ENCODE measurements at regions not wholly inside any gene's neighbourhood (a gene's known extent, or its start where the extent isn't known, plus 50 kb on each side); places are given as distances from the start of the nearest gene placed in this dataset.

DNA sequence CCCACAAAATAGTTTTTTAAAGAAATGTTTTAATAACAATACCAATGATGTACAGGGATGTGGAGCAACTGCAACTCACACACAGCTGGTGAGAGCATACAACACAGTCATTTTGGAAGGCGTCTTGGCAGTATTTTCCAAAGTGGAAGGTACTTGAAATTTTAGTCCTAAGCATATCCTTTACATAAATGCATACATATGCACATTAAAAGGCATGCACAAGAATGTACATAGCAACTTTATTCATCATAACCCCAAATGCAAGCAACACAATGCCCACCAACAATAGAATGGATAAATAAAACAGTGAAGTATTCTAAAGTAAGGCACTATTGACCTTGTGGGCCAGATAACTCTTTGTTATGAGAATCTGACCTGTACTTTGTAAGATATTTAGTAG lies 310.1 kb upstream of the ADGRL2 start:
- DNase-seq (ENCODE audit: low read depth in 2 of 2), result no peak

DNA sequence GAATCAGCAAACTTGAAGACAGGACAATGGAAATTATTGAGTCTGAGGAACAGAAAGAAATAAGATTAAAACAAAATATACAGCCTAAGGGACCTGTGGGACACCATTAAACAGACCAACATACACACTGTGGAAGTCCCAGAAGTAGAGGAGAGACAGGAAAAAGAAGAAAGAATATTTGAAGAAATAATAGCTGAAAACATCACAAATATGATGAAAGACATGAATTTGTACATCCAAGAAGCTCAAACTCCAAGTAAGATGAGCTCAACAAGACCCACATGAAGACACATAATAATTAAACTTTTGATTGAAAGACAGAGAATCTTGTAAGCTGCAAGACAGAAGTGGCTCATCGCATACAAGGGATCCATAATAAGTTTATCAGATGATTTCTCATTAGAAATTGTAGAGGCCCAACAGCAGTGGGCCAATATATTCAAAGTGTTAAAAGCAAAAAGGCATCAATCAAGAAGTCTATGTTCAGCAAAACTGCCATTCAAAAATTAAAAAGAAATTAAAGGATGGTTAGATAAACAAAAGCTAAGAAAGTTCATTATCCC lies 311.3 kb upstream of the ADGRL2 start:
- no peak for DNase-seq (ENCODE audit: low read depth in 2 of 2)

DNA sequence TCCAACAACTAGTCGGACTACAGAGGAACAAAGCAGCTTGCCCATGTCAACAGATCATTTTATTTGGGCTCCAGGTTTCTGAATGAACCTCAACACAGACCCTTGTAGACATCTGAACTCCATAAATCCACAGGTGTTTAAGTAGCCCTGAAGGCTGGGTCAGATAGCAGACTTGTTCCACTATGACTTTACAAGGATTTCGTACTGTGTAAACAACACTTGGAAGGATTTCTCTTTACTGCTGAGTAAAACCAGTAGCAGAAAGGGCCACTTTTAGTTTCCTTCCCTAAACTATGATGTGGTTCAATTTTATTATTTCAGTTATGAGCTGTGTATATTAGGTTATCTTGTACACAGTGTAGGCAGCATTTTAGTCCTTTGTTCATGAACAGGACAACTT lies 316.4 kb upstream of the ADGRL2 start:
- no peak for DNase-seq (ENCODE audit: low read depth in 2 of 2)

DNA sequence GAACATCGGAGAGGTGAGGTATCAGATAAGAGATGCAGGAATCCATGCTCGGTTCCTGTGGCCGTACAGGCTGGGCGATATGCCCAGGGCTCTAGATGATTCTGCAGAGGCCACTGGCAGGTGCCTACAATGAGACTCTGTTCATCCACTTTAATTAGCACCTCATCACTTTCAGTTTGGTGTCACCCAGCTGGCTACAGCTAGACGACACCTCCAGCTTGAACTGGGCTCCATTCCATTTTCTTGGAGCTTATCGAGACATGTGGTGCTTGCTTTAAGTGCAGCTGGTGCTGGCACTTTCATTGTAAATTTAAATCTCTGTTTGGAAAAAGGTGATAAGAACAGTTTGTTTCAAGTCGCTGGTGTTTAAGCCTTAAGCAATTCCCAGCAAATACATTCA lies 322.5 kb upstream of the ADGRL2 start:
- no peak for DNase-seq (ENCODE audit: low read depth in 2 of 2)

DNA sequence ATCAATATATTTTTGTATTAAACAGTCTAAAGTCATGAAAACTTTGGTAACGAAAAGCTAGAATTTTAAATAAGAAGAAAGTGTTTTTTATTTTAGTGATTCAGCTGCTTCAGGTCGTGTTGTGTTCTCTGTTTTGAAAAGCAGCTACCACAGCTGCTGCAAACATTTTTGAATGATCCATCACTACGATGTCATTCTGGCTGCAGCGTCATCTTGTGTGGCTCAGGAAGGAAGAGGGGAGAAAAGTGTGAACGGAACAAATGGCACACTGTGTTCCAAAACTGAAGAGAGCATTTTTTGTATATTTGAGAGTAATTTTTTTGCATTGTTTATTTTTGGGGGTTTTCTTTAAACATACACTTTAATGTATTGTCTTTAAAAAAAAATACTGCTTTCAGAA lies 323.0 kb upstream of the ADGRL2 start:
- no peak for DNase-seq (ENCODE audit: low read depth in 2 of 2)

DNA sequence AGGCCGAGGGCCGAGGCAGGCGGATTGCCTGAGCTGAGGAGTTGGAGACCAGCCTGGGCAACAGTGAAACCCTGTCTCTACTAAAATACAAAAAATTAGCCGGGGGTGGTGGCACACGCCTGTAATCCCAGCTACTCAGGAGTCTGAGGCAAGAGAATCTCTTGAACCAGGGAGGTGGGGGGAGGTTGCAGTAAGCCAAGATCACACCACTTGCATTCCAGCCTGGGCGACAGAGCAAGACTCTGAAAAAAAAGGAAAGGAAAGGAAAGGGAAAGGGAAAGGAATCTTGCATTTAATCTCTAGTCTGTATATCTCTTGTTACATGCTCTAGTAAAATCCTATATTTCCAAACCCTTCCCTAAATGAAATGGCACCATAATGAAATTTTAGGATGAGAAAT lies 328.3 kb upstream of the ADGRL2 start:
- DNase-seq (ENCODE audit: low read depth in 2 of 2), result no peak

DNA sequence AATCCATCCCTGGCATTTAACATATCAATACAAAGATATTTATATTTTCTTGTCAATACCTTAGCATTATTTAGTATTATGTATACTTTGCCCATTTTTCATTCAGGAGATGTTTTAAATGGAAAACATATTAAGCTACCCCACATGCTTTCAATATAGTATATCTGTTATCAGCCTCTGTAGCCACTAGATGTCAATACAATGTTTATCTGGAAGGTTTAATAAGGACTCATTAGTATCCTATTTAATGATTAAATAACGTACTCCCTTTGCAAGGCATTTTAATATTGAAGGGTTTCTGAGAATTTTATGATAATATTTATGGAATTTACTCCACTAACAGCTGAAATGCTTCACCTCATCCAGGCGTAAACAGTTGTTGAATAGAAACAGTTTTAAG lies 329.5 kb upstream of the ADGRL2 start:
- DNase-seq (ENCODE audit: low read depth in 2 of 2), result no peak

DNA sequence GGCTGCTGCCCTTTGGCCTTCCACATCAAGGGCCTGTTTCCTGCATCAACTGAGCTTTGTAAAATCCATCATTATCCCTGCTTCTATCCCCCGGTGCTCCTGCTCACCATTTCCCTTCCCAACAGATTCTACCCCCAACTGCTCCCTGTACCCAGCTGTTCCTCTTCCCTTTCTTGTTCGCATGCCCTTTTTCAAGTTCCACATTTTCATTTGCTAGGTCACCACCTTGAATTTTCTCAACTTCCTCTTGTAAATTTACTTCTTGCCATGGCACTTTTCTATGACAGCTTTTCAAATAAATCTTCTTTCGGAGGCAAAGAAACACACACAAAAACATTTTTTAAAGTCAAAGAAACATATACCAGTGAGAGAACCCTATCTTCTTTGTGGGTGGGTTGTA lies 330.5 kb upstream of the ADGRL2 start:
- DNase-seq (ENCODE audit: low read depth in 2 of 2), result no peak

DNA sequence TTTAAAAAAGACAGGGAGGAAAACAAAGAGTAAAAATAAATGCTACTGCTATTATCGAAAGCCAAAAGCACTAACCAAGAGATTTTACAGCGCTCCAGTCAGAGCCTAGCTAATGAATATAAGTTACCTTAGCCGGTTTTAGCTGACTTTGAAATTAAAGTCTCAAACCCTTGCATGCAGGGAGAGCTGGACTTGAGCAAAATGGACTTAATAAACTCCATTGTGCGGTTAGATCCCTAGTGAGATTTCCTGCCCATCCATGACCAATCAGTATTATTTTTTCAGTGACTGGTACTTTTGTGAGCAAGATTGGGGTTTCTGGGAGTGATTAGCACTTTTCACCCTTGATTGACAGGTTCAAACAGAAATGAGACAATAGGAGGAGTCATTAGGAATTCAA lies 333.4 kb upstream of the ADGRL2 start:
- no peak for DNase-seq (ENCODE audit: low read depth in 2 of 2)

DNA sequence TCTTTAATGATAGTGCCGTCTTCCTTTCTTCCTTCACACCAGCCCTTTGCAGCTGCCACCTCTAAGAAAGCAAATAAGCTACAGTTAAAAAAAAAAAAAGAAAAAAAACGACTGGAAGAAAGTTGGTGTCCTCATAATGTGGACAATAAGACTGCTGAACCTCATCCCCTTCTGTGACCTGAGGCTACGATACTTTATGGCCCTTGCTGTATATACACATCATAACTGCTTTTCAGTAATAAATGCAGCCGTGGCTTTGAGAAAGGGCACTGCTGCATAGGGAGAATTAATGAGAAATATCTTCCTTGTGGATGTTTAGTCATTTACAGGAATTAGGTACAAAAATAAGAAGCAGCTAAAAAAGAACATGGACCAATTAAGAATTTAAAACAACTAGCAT lies 333.8 kb upstream of the ADGRL2 start:
- DNase-seq (ENCODE audit: low read depth in 2 of 2), result no peak

DNA sequence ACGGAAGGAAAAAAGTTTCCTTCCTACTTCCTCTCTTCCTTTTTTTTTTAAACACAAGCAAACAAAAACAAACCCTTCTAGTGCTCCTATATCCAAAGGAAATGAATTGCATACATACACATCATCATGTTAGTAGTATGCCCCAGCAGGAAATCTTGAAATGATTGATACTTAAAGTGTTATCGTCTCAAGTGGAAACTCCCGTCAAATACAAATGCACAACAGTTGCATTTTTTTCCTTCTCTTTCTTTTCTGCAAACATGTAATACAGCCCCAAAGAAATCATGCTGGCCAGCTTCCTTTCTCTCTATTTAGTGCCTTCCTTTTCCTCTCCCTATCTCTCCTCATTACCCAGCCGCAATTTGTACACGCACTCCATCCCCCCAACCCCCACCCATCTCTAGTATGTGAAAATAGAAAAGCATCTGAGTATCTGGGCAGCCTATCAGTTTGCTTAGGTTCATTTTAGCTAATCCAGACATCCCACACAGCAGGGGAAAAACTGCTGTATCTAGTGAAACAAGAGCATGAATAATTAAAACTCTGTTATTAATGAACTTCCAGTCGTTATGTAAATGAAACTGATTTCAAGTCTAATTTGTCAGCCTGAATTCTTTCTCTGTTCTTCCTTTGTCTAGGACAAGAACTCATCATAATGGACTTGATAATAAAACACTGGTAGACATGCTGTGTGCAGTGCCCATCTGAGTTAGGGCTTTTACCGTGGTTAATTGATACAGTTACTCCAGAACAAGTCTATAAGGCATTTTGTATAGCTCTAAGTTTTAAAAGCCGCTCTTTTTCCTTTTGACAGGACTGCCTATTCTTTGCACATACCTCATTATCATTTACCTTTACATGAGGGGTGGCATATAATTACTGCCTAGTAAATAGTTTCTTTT lies 336.5 kb upstream of the ADGRL2 start:
- no peak for DNase-seq (ENCODE audit: low read depth in 2 of 2)

DNA sequence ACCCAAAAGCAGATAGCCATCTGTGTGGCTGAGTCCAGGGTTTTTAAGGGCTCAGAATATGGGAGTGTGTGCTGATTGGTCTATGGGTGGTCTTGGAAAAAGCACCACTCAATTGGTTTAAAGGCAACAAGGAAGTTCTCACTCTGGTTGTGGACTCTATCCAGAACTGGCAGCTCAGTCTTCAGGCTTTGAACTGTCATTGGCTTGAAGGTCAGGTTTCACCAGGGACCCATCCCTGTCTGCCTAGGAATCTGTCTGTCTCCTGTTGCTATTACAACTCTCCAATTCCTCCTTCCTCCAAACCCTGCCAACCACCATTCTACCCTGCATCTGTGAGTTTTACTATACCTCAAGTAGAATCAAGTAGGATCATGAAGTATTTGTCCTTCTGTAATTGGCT lies 341.7 kb upstream of the ADGRL2 start:
- DNase-seq (ENCODE audit: low read depth in 2 of 2), result no peak

DNA sequence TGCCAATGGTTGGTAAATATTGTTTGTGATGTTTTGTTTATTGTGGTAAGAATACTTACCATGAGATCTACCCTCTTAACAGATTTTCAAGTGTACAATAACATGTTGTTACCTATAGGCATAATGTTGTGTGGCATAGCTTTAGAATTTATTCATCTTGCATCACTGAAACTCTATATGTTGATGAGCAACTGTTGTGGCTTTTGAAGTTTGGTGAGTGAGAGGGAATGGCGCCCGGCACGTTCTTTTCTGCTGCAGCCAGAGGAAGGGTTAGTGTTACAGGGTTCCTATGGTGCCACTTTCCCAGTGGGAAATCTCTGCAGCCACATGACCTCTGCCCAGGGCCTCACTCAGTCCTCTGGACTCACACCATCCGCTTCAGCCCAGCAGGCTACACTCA lies 342.5 kb upstream of the ADGRL2 start:
- DNase-seq (ENCODE audit: low read depth in 2 of 2), result no peak

DNA sequence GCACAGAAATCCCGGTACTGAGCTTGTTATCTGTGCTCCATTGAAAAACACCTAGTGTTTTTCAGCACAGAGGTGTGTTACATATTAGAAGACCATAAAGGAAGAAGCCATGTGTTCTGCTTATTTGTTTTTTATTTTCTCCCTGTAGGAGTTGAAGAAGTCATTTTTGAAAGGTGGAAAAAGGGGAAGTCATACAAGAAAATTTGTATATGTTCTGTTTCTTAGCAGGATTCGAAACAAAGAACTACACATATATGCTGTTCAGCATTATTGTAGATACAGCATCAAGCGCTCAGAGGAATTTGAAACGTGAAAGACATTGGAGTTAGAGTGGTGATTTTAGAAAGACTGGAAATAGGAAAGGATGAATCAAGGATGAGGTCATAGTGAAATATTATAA lies 345.3 kb upstream of the ADGRL2 start:
- no peak for DNase-seq (ENCODE audit: low read depth in 2 of 2)

DNA sequence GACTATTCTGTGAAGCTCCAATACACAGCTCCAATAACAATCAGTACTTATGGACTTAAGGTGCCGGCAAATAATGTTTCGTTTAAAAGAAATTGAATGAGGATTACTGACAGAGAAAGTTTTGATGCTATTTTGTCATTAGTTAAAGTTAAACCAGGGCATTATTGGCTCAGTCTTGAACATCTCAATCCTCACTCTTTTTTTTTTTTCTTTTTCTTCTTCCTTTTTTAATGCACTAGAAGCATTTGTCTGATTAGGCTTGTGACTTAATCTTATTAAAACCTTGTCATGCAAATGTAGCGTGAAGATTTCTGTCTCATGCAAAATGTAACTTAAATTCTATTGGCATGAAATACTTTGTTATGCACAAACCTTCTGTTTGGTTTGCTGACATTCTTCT lies 346.8 kb upstream of the ADGRL2 start:
- no peak for DNase-seq (ENCODE audit: low read depth in 2 of 2)

DNA sequence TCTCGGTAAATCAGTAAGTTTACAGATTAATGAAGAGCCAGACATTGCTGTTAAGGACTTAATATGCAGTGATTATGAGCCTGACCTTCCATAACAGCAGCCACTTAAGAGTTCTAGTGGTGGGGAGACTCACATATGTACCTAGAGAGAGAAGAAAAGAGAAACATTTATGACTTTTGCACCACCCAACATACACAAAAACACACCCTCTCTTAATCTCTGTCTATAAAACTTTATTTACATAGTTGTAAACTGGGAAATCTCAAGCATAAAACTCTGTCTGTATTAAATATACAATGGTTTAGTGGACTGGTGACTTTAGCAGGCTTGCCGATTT lies 347.4 kb upstream of the ADGRL2 start:
- DNase-seq (ENCODE audit: low read depth in 2 of 2), result no peak

DNA sequence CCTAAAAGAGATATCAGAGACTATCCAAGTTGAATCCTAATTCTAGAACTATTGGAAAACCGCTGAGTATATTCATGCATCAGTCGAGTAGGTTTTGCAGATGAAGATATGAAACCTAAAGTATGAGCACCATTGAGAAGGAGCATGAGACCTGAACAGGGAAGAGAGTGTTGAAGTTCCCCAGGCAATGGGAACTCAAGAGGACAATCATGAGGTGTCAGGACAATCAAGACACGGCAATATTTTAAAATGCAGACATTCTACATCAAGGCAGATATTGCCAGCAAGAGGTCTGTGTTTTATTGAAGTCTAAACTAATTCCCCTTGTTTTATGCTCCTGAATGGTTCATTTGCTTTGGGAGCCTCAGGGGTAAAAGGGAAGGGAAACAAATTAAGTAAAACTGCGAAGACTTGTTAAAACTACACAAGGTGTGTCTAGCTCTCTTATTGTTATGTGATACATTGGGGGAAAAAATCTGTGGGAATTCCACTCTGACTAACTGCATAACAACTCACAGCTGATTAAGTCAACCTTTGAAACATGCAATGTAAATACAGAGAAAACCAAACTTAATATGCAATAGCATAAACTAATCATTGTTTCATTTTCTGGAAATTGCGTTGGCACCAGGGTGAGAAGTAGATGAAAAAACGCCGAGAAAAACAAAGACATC lies 347.9 kb upstream of the ADGRL2 start:
- no peak for DNase-seq (ENCODE audit: low read depth in 2 of 2)

DNA sequence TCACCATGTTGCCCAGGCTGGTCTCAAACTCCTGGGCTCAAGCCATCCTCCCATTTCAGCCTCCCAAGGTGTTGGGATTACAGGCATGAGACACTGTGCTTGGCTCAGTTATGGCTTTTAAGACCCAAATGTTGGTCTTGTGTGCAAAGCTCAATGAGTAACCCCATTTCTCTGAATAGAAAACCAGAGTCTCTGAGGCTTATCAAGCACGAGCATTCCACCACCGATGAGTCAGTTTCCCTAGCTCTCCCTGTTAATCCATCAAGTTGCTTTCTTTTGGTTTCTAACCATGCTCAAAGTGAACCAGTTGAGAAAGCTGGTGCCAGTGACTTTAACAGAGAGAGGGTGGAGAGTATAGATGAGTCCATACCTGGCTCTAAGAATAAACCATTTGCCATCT lies 350.9 kb upstream of the ADGRL2 start:
- DNase-seq (ENCODE audit: low read depth in 2 of 2), result no peak

DNA sequence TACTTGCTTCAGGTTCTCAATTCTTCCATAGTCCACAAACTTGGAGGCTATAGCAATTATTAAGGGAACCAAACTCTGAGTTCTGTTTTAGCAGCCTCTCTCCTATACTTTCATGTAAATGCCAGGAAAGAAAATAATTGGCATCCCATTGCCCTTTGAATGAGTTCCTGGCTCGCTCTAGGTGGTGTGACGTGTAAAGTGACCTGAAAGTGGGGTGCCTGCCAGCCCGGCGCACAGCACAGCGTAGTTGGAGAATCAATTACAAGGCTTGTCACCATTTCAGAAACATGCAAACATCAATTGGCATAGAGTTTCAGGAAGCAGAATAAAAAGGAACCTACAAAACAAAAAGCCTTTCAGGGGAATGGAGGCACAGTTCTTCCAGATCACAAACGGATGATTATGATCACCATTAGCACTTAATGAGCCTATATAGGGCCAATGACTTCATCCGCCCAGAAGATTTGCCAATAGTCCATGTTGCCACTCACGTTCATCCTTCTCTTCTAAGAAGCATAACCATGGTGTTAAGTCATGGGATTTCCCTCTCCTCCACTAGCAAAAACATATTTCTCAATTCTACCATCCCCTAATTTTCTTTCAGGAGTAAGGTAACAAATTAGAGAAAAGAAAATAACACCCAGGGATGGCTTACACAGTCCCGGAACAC lies 354.6 kb upstream of the ADGRL2 start:
- no peak for DNase-seq (ENCODE audit: low read depth in 2 of 2)

DNA sequence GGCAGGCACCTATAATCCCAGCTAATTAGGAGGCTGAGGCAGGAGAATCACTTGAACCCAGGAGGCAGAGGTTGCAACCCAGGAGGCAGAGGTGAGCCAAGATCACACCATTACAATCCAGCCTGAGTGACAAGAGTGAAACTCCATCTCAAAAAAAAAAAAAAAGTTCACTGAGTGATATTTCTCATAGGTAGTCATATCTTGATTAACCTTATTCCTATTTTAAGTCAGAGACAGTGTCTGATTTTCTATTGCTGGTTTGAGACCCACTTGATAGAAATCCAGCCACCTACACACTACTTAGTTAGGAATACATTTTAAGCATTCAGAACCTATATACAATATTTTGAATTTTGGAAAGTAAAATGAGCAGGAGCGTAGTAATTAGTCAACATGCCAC lies 357.4 kb upstream of the ADGRL2 start:
- DNase-seq (ENCODE audit: low read depth in 2 of 2), result no peak

DNA sequence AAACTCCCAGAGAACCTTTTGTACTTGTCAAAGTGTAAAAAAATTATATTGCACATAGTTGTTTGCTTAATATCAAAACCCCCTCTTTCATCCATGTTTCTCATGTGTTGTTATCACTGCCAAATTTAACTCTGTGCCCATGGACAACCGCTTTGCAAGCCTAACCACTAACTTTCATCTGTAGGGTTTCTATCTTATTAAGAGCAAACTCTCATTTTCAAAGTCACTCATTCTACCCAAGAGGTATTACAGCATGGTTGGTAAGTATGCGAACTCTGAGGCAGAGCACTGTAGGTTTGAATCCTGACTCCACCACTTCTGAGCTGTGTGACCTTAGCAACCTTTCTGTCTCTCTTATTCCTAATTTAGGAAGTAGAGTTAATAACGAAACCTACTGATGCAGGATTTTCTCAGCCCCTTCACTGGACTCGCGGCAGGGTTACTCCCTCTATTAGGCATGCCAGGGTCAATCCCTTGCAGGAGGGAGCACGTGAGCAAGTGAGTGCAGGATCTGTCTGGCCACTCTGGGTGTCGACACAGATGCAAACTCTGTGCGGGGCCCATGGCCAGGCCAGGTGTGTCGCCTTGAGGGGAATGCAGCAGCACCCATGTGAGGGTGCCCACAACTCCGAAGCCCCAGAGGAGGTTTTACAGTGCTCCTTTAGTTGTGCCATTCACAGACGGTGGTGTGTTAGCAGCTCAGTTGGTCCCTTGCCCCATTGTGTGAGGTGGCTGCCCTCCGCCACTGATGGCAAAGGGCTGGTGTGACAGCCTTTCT lies 361.5 kb upstream of the ADGRL2 start:
- no peak for DNase-seq (ENCODE audit: low read depth in 2 of 2)

DNA sequence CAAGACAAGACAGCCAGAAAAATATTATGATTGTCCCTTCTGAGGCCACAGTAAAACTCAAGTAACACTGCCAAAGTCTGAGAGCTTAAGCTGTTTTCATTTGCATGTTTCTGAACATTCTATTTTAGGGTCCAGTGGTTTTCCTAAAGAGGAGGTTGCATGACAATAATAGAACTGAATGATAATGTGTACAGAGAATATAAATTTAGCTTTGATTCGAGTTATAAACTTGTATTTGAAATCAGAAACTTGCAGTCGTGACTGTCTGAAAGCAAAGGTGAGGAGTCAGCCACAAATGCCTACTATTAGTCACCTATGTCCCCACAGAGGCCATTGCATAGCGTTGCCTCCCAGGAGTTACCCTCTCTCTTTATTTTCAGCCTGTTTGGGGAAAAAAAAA lies 363.1 kb upstream of the ADGRL2 start:
- DNase-seq (ENCODE audit: low read depth in 2 of 2), result no peak

Measured in stimulated activated CD4-positive, alpha-beta T cell treated with anti-CD3 and anti-CD28 coated beads, Interleukin-12 subunit alpha, Interleukin-12 subunit beta, amount 100 ng/mL, for 24 hours (primary cell).